HUES6 (cell line): ENCODE measurements at regions not wholly inside any gene's neighbourhood (a gene's known extent, or its start where the extent isn't known, plus 50 kb on each side); places are given as distances from the start of the nearest gene placed in this dataset.
"Not testable (repeated sequence)": the region's sequence is repeated elsewhere in the genome, so short reads cannot be mapped to it uniquely, and the experiment has no call there.

Source experiments
- H3K27ac ChIP-seq: 2 replicates; pipeline ENCODE4 v1.7.0; 2013; ENCODE audit warnings: low read depth, mild to moderate bottlenecking, low read length, inconsistent platforms
- H3K27me3 ChIP-seq: 2 replicates; pipeline ENCODE4 v1.6.1; 2013; ENCODE audit warnings: low read length; ENCODE audit not compliant: control insufficient read depth, insufficient read depth
- H3K36me3 ChIP-seq: 2 replicates; pipeline ENCODE4 v1.6.1; 2013; ENCODE audit warnings: low read length; ENCODE audit not compliant: control insufficient read depth, insufficient read depth
- H3K4me1 ChIP-seq: 2 replicates; pipeline ENCODE4 v1.6.1; 2013; ENCODE audit warnings: low read length; ENCODE audit not compliant: control insufficient read depth, insufficient read depth
- H3K4me3 ChIP-seq: 2 replicates; pipeline ENCODE4 v1.5.1; 2013; ENCODE audit warnings: low read depth, low read length
- H3K9ac ChIP-seq: one replicate; pipeline ENCODE4 v1.6.1; 2013; ENCODE audit warnings: mild to moderate bottlenecking, low read length
- H3K9me3 ChIP-seq: 2 replicates; pipeline ENCODE4 v1.6.1; 2013; ENCODE audit warnings: low read depth, low read length; ENCODE audit not compliant: control insufficient read depth, insufficient read depth

GRCh38 chr11:29448246-29448877, 568.5 kb downstream of the KCNA4 start:
- Histone ChIP-seq H3K27ac (no peak overlapping the region), H3K27me3 (no peaks in the 10 kb centered on the region), H3K9me3 (no peaks in the 10 kb centered on the region), H3K4me1 (no peaks in the 10 kb centered on the region), H3K36me3 (no peaks in the 10 kb centered on the region), H3K4me3 (no peak overlapping the region), H3K9ac (no peak overlapping the region)

GRCh38 chr11:29447821-29448220, 569.0 kb downstream of the KCNA4 start:
- H3K9ac ChIP-seq: no peak overlapping the region
- no peaks in the 10 kb centered on the region for H3K4me1 ChIP-seq
- no peaks in the 10 kb centered on the region for H3K36me3 ChIP-seq
- H3K27me3 ChIP-seq: no peaks in the 10 kb centered on the region
- no peak overlapping the region for H3K4me3 ChIP-seq
- H3K27ac ChIP-seq: no peak overlapping the region
- no peaks in the 10 kb centered on the region for H3K9me3 ChIP-seq

- Histone ChIP-seq H3K27ac (no peak overlapping the region), H3K9ac (no peak overlapping the region), H3K9me3 (no peaks in the 10 kb centered on the region), H3K4me3 (no peak overlapping the region), H3K4me1 (no peaks in the 10 kb centered on the region), H3K27me3 (no peaks in the 10 kb centered on the region), H3K36me3 (no peaks in the 10 kb centered on the region)
Observed at GRCh38 chr11:29446132-29446531, 570.7 kb downstream of the KCNA4 start.

GRCh38 chr11:29445191-29445590, 571.6 kb downstream of the KCNA4 start:
- H3K9me3 ChIP-seq, H3K4me1 ChIP-seq, H3K36me3 ChIP-seq, H3K9ac ChIP-seq, H3K4me3 ChIP-seq, H3K27ac ChIP-seq, H3K27me3 ChIP-seq: not testable (repeated sequence)

- no peaks in the 10 kb centered on the region for H3K36me3 ChIP-seq
- no peaks in the 10 kb centered on the region for H3K27me3 ChIP-seq
- no peak overlapping the region for H3K4me3 ChIP-seq
- no peaks in the 10 kb centered on the region for H3K4me1 ChIP-seq
- H3K9ac ChIP-seq: no peak overlapping the region
- H3K27ac ChIP-seq: no peak overlapping the region
- no peaks in the 10 kb centered on the region for H3K9me3 ChIP-seq
Observed at GRCh38 chr11:29438815-29439214, 578.0 kb downstream of the KCNA4 start.

- no peak overlapping the region for H3K9ac ChIP-seq
- peaks cover 7% of the 10 kb centered on the region for H3K9me3 ChIP-seq
- H3K4me3 ChIP-seq: no peak overlapping the region
- H3K27me3 ChIP-seq: no peaks in the 10 kb centered on the region
- no peaks in the 10 kb centered on the region for H3K4me1 ChIP-seq
- no peaks in the 10 kb centered on the region for H3K36me3 ChIP-seq
- no peak overlapping the region for H3K27ac ChIP-seq
Observed at GRCh38 chr11:29435421-29435820, 581.4 kb downstream of the KCNA4 start.

- H3K4me1 ChIP-seq: no peaks in the 10 kb centered on the region
- no peaks in the 10 kb centered on the region for H3K36me3 ChIP-seq
- H3K27me3 ChIP-seq: no peaks in the 10 kb centered on the region
- H3K27ac ChIP-seq: no peak overlapping the region
- peaks cover 7% of the 10 kb centered on the region for H3K9me3 ChIP-seq
- H3K9ac ChIP-seq: no peak overlapping the region
- no peak overlapping the region for H3K4me3 ChIP-seq
Observed at GRCh38 chr11:29432719-29433325, 584.0 kb downstream of the KCNA4 start.

- Histone ChIP-seq H3K4me3 (no peak overlapping the region), H3K9ac (no peak overlapping the region), H3K4me1 (no peaks in the 10 kb centered on the region), H3K27ac (no peak overlapping the region), H3K36me3 (no peaks in the 10 kb centered on the region), H3K27me3 (no peaks in the 10 kb centered on the region), H3K9me3 (no peaks in the 10 kb centered on the region)
Observed at GRCh38 chr11:29405305-29405704, 611.5 kb downstream of the KCNA4 start.

GRCh38 chr11:29395555-29396072, 621.2 kb downstream of the KCNA4 start:
- Histone ChIP-seq H3K27me3 (no peaks in the 10 kb centered on the region), H3K27ac (no peak overlapping the region), H3K9me3 (no peaks in the 10 kb centered on the region), H3K4me1 (no peaks in the 10 kb centered on the region), H3K36me3 (no peaks in the 10 kb centered on the region), H3K9ac (no peak overlapping the region), H3K4me3 (no peak overlapping the region)

GRCh38 chr11:29389793-29390192, 627.0 kb downstream of the KCNA4 start:
- Histone ChIP-seq H3K36me3 (no peaks in the 10 kb centered on the region), H3K27ac (no peak overlapping the region), H3K4me1 (no peaks in the 10 kb centered on the region), H3K27me3 (no peaks in the 10 kb centered on the region), H3K9ac (no peak overlapping the region), H3K4me3 (no peak overlapping the region), H3K9me3 (no peaks in the 10 kb centered on the region)

- no peaks in the 10 kb centered on the region for H3K27me3 ChIP-seq
- H3K9me3 ChIP-seq: 0 out of 2 replicates have a peak, but pooled peaks cover 3% of the 10 kb centered on the region
- no peak overlapping the region for H3K4me3 ChIP-seq
- no peaks in the 10 kb centered on the region for H3K36me3 ChIP-seq
- H3K9ac ChIP-seq: no peak overlapping the region
- H3K4me1 ChIP-seq: no peaks in the 10 kb centered on the region
- H3K27ac ChIP-seq: no peak overlapping the region
Observed at GRCh38 chr11:29373725-29374124, 643.1 kb downstream of the KCNA4 start.
